NB4 (cell line): ENCODE measurements at regions not wholly inside any gene's neighbourhood (a gene's known extent, or its start where the extent isn't known, plus 50 kb on each side); places are given as distances from the start of the nearest gene placed in this dataset.

Source experiments
- MYC ChIP-seq: IDR thresholded peaks from 2 replicates; pipeline ENCODE4 v1.6.1; 2011; ENCODE audit warnings: low read depth, low read length
- TF ChIP-seq, protein P1 (sequence below): IDR thresholded peaks from one replicate; pipeline ENCODE4 v1.5.1; 2012; ENCODE audit warnings: low read depth, low read length
- TF ChIP-seq, protein P2 (sequence below): IDR thresholded peaks from 2 replicates; pipeline ENCODE4 v1.6.1; 2011; ENCODE audit warnings: low read depth, low read length

DNA sequence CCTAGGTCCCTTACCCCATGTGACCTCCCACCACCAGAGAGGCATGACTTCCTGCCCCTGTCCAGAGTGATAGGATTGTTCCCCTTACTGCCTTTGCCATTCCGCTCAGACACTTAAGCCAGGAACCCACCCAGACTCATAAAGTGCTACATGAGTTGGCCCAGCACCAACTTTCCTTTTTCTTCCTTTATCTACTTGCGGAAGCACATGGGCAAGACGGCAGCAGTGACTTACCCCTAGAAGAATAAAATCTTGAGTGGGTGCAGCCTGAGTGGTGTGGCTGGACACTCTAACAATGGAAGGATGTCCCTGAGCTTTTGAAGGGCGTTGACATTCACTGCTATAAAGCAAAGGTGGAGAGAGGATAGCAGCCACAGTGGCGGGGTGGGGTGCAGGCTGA lies 100.1 kb downstream of the MAB21L3 start:
- TF ChIP-seq, protein P1, sequence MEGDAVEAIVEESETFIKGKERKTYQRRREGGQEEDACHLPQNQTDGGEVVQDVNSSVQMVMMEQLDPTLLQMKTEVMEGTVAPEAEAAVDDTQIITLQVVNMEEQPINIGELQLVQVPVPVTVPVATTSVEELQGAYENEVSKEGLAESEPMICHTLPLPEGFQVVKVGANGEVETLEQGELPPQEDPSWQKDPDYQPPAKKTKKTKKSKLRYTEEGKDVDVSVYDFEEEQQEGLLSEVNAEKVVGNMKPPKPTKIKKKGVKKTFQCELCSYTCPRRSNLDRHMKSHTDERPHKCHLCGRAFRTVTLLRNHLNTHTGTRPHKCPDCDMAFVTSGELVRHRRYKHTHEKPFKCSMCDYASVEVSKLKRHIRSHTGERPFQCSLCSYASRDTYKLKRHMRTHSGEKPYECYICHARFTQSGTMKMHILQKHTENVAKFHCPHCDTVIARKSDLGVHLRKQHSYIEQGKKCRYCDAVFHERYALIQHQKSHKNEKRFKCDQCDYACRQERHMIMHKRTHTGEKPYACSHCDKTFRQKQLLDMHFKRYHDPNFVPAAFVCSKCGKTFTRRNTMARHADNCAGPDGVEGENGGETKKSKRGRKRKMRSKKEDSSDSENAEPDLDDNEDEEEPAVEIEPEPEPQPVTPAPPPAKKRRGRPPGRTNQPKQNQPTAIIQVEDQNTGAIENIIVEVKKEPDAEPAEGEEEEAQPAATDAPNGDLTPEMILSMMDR: no peak
- TF ChIP-seq, protein P2, sequence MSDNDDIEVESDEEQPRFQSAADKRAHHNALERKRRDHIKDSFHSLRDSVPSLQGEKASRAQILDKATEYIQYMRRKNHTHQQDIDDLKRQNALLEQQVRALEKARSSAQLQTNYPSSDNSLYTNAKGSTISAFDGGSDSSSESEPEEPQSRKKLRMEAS: no peak
- no peak for TF ChIP-seq MYC
